Renal cortex interstitium (tissue), 11 donors: ENCODE measurements at regions not wholly inside any gene's neighbourhood (a gene's known extent, or its start where the extent isn't known, plus 50 kb on each side); places are given as distances from the start of the nearest gene placed in this dataset.
"Not testable (repeated sequence)": the region's sequence is repeated elsewhere in the genome, so short reads cannot be mapped to it uniquely, and the experiment has no call there.

Source experiments
- DNase-seq, 11 donors: peaks; one replicate each; pipeline ENCODE4 v3.0.0-alpha.2; 2013; ENCODE audit warnings: low read depth in 9 of 11, low spot score in 4 of 11; ENCODE audit errors: extremely low read depth in 1 of 11

GRCh38 chr1:30027247-30027646 lies 696.1 kb downstream of the MATN1 start:
- no peak for DNase-seq

GRCh38 chr1:30024411-30025195 lies 698.8 kb downstream of the MATN1 start:
- DNase-seq: no peak

DNA sequence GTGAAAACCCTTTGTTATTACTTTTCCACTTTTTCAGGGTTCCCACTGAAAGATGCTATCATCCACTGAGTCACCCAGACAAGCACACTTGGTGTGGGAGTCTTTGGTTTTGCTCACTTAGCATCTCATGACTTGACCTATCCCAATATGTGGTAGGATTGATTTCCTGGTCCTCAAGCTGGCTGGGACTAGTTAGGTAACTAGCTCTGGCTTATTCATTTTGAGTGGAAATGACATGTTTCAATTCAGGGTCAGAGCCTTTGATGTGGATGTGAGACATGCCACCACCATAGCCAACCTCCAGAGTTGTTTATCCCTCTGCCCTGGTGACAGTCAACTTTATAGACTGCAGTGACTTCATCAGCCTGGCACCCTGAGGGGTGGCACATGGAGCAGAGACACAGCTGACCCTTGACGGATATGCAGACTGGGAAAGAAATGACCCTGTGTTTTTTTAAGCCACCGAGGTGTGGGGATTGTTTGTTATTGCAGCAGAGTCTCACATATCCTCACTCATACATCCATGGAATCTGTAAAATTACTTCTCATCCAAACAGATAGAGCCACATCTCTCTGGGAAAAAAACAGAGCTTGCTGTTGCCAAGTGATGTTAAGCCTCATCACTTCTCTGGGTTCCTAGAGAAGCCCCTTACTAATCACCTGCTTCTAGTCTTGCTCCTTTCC lies 699.9 kb downstream of the MATN1 start:
- DNase-seq: no peak

DNA sequence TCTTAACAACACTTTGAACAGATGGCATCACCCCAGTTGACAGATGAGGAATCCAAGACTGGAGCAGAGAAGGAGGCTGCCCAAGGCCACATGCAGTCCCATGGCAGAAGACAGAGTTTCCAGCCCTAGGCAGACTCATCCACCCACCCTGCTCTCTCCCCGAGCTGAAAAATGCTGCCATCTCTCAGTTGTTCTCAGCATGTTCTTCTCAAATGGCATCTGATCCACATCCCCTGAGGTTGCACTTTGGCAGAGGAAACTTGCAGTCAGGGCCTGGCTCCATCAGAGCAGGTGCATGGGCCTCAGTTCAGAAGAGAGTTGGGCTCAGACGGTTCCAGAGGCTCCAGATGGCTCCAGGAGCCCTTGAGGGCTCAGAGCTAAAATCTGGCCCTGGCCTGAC lies 709.4 kb downstream of the MATN1 start:
- DNase-seq: no peak

DNA sequence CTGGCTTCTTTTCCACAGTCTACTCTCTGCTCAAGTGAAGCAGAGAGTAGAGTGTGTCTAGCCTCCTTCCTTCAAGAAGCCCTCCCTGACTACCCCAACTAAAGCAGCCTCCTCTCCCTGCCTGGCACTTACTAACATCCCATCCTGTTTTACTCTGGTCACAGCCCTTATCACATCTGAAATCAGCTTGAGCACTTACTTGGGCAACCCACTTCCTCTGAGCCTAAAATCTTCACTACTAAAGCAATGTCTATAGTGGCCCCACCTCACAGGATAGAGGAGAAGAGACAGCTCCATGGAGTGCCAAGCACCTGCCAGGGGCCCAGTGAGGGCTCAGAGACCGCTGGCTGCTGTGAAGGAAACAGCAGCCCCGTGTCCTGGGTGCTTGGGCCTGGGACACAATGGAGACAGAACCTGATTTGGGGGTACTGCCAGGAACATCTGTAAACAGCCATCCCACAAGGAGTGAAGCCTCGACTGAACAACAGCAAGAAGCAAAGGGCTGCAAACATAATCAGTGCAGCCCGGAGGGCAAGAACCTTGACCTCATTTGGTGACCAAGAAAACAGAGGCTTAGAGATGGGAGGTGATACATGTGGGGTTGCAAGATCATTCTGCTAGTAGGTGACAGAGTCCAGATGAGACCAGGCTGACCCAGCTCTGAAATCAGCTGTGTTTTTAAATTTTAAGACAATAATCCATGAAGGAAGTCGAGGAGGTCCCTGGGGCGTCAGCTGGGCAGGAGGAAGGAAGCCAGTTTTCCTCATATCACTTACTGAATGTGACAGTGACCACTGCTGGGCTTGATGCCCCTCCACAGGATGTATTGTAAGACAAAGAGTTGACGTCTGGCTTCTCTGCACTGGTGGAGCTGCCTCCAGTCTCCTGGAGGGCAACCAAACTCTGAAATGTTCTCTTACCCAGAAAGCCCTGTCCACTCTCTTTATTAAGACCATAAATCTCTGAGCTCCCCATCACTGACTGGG lies 710.6 kb downstream of the MATN1 start:
- no peak for DNase-seq

GRCh38 chr1:30011970-30012369 lies 711.4 kb downstream of the MATN1 start:
- no peak for DNase-seq

DNA sequence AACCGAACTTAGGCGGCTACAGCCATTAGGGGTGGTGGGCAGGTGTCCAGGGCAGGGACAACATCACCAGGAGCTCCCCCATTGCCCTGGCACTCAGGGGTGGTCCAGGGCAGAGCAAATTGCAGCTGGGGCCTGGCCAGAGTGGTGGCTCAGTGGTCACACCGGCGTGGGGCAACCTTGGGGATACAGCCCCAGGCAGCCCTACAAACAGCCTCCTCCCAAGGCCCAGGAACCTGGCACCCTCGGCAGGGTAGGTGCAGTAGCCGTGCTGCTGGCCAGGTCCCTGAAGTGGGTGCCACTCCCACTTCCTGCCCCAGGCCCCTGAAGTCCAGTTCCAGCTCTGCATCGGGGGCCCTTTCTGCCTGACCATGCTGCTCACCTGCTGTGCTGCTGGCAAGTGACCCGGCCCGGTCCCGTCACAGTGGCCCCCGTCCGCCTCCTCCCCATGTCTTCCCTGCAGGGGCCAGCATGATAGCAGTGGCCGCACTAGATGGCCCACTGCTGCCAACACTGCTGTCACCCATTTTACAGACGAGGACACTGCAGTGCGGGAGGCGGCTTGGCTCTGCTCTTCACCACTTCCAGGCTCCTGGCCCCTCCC lies 712.8 kb downstream of the MATN1 start:
- no peak for DNase-seq

- no peak for DNase-seq
Observed at GRCh38 chr1:30009720-30010119, 713.7 kb downstream of the MATN1 start.

DNA sequence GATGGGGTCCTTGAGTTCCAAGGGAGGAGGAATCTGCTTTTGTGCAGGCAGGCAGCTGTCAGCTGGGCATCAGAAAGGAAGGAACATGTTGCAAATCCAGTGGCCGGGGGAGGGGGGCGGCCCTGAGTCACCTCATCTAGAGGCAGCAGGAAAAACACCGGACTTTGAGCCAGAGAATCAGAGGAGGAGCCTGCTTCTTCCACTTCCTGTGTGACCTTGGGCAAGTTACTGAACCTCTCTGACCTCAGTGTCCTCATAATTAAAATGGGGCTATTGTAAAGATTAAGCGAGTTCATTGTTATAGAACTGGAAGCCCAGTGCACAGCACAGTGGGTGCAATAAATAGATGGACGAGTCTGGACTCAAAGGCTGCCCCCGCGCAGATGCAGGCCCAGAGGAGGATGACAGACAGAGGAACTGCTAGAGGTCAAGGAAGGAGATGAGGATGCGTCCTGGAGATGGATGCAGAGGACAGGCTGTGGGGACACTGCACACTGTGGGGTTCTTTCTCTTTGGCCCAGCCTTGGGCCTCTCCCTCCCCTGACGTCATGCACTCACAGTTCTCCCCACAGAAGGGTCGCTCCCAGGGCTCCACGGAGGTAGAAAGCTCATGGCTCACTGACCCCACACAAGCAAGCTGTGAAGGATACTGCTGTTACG lies 714.3 kb downstream of the MATN1 start:
- no peak for DNase-seq

- DNase-seq: no peak
Observed at GRCh38 chr1:30008372-30008997, 714.9 kb downstream of the MATN1 start.

DNA sequence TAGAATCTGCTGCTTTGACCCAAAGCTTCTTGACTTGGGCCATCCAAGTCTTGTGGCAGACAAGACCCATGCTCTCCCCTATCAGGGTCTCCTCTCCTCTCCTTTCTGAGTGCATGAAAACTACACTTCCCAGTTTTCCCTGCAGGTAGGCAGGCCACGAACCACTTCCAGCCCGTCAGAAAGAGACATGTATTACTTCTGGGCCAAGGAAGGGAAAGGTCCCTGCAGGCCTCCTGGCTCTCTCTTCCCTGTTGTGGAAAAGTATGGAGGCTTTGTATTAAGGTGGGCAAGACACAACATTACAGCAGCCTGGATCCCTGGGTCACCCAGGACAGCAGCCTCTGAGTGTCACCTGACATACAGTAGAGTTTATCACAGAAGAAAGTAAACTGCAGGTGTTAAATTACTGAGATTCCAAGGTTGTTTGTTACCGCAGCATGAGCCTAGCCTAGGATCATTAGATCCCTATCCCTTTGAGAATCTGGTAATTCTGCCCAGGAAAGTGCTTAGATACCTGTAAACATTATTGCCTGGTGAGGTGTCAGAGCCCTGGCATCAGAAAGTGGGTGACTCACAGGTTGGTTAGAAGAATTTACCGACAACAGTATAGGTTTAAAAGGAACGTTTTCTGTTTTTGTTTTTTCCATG lies 717.3 kb downstream of the MATN1 start:
- no peak for DNase-seq

DNA sequence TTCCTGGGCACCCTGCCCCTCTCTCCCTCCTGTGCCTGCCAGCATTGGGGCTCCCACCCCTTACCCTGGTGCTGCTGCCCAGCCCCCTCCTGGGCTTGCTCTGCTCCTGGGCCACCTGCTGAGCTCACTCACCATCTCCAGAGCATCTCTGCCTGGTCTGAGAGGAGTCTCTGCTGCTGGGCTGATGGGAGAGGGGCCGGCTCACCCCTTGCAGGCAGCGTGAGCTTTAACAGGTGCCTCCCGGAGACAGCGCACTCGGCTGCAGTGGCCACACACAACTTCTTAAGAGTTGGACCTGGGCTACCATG lies 721.7 kb downstream of the MATN1 start:
- no peak for DNase-seq

DNA sequence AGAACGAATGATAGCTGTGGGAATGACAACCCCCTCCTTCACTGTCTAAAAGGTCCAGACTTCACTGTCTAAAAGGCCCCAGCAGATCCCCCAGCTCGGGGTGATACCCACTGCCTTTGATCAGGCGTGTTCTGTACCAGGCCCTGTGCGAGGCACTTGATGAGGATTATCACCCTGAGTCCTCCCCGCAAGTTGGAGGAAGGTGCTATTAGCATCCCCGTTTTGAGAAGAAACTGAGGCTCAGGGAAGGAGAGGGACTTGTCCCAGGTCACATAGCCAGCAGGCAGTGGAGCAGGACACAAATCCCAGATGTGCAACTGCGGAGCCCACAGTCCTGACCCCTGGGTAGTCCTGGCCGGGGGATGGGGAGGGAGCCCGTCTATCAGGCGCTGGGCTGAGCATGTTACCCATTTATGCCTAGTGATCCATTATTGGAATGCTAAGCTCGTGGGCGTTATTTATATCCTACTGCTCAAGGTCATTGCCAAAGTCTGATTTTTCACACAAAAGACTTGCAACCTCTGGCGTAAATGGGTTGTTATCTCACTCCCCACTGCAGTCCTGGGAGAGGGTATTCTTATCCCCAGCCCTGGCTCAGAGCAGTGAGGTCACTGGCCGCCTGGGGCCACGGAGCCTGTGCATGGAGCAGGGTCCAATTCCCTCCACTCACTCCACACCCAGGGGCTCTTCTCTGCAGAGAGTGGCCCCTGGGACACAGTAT lies 722.2 kb downstream of the MATN1 start:
- no peak for DNase-seq

DNA sequence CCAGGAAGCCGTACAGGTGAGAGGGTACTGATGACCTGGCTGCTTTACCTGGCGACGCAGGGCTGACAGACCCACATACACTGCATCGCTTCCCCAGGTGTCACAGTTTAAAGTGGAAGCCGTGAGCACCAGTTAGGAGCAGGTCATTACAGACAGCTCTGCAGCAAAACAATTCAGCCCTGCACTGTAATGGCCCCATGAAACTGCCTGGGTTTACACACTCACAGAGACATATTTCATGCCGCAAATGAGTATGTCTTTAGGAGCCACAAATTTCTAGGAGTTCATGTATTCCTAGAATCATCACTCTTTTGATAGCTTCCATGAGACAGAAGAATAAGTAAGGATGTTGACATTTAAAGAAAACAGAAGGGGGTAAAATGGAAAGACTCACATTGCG lies 723.1 kb downstream of the MATN1 start:
- no peak for DNase-seq

GRCh38 chr1:29999595-29999994 lies 723.8 kb downstream of the MATN1 start:
- no peak for DNase-seq

DNA sequence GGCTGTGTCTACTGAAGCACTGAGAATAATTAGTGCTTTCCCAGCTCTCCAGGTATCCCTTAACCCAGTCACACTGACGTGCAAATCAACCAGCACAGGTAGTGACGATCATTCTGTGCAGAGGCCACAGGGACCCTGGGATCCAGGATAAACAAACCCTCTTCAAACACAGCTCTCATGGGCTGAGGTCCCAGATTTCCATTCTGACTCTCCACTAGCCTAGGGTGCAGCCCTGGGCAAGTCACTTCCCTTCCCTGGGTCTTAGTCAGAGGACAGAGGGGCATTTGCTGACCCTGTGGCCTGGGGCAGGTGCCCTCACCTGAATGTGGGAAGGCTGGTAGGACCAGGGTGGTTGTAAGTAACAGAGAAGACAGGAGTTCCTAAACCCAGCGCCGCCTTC lies 724.7 kb downstream of the MATN1 start:
- DNase-seq: no peak

- DNase-seq: not testable (repeated sequence)
Observed at GRCh38 chr1:29997818-29998217, 725.6 kb downstream of the MATN1 start.
